ENCODE measurements at regions not wholly inside any gene's neighbourhood (a gene's known extent, or its start where the extent isn't known, plus 50 kb on each side); places are given as distances from the start of the nearest gene placed in this dataset.

- no peaks in the 10 kb centered on the region for H3K27me3 ChIP-seq
- no peaks in the 10 kb centered on the region for H3K36me3 ChIP-seq
- TF ChIP-seq CTCF (IDR thresholded peaks at IDR 0.05; ENCODE audit: low read depth, low read length) = no peak
- H3K4me1 ChIP-seq (ENCODE audit: low read depth) = no peaks in the 10 kb centered on the region
- no peak overlapping the region for H3K4me3 ChIP-seq
- DNase-seq (ENCODE audit: low read depth in 1 of 2, low spot score in 1 of 2) = no peak
- no peak overlapping the region for H3K27ac ChIP-seq
- H3K9me3 ChIP-seq (ENCODE audit: low read depth) = no peaks in the 10 kb centered on the region
Observed at GRCh38 chr10:8539056-8539455, 484.6 kb downstream of the GATA3 start.

- no peak overlapping the region for H3K4me3 ChIP-seq
- TF ChIP-seq CTCF (IDR thresholded peaks at IDR 0.05; ENCODE audit: low read depth, low read length) = no peak
- no peaks in the 10 kb centered on the region for H3K36me3 ChIP-seq
- no peaks in the 10 kb centered on the region for H3K4me1 ChIP-seq (ENCODE audit: low read depth)
- DNase-seq (ENCODE audit: low read depth in 1 of 2, low spot score in 1 of 2) = no peak
- no peak overlapping the region for H3K27ac ChIP-seq
- H3K9me3 ChIP-seq (ENCODE audit: low read depth) = no peaks in the 10 kb centered on the region
- H3K27me3 ChIP-seq = no peaks in the 10 kb centered on the region
Observed at GRCh38 chr10:8543361-8544056, 489.0 kb downstream of the GATA3 start.

DNA sequence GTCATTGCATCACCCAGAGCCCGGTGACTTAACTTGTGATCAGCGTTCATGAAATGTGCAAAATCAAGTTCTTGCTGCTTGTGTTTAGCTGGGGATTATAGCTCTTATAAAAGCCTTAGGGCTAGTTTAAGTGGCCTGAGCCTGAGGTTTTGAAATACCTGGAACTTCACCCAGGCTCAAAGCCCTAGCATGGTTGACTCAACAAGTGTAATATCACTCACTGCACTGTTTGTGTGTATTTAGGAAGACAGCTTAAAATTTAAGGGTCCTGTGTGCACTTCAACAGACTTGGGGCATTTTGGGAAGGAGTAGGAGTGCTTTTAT lies 489.5 kb downstream of the GATA3 start:
- Histone ChIP-seq H3K4me3 (no peak overlapping the region), H3K27ac (no peak overlapping the region), H3K27me3 (no peaks in the 10 kb centered on the region), H3K4me1 (ENCODE audit: low read depth) (no peaks in the 10 kb centered on the region), H3K36me3 (no peaks in the 10 kb centered on the region), H3K9me3 (ENCODE audit: low read depth) (no peaks in the 10 kb centered on the region)
- TF ChIP-seq CTCF (IDR thresholded peaks at IDR 0.05; ENCODE audit: low read depth, low read length) = no peak
- no peak for DNase-seq (ENCODE audit: low read depth in 1 of 2, low spot score in 1 of 2)

GRCh38 chr10:8544500-8544899 lies 490.0 kb downstream of the GATA3 start:
- DNase-seq (ENCODE audit: low read depth in 1 of 2, low spot score in 1 of 2) = no peak
- no peak for TF ChIP-seq CTCF (IDR thresholded peaks at IDR 0.05; ENCODE audit: low read depth, low read length)
- H3K27ac ChIP-seq = no peak overlapping the region
- H3K4me1 ChIP-seq (ENCODE audit: low read depth) = no peaks in the 10 kb centered on the region
- no peaks in the 10 kb centered on the region for H3K27me3 ChIP-seq
- no peak overlapping the region for H3K4me3 ChIP-seq
- H3K9me3 ChIP-seq (ENCODE audit: low read depth) = no peaks in the 10 kb centered on the region
- H3K36me3 ChIP-seq = no peaks in the 10 kb centered on the region

DNA sequence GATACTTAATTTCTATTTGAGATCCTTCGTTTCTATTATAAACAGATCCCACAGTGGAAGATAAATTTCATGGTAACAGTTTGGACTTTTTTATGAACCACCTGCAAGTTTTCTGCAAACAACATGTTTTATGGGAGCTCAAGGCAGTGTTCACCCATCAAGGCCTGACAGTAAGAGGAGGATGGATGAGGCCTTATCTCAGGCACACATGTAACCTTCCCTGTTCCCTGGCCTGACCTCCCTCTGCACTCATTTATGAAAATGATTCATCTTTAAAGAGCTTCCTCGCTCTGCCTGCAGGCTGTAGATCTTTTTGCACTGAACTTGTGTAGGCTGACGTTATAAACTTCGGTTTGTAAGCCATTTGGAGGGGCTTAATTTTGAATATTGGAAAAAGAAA lies 500.1 kb downstream of the GATA3 start:
- Histone ChIP-seq H3K27ac (no peak overlapping the region), H3K36me3 (no peaks in the 10 kb centered on the region), H3K9me3 (ENCODE audit: low read depth) (no peaks in the 10 kb centered on the region), H3K27me3 (no peaks in the 10 kb centered on the region), H3K4me1 (ENCODE audit: low read depth) (no peaks in the 10 kb centered on the region), H3K4me3 (no peak overlapping the region)
- DNase-seq (ENCODE audit: low read depth in 1 of 2, low spot score in 1 of 2) = no peak
- TF ChIP-seq CTCF (IDR thresholded peaks at IDR 0.05; ENCODE audit: low read depth, low read length) = no peak

- no peak for TF ChIP-seq CTCF (IDR thresholded peaks at IDR 0.05; ENCODE audit: low read depth, low read length)
- no peak overlapping the region for H3K27ac ChIP-seq
- no peak overlapping the region for H3K4me3 ChIP-seq
- no peaks in the 10 kb centered on the region for H3K9me3 ChIP-seq (ENCODE audit: low read depth)
- H3K27me3 ChIP-seq = no peaks in the 10 kb centered on the region
- H3K36me3 ChIP-seq = no peaks in the 10 kb centered on the region
- no peaks in the 10 kb centered on the region for H3K4me1 ChIP-seq (ENCODE audit: low read depth)
- no peak for DNase-seq (ENCODE audit: low read depth in 1 of 2, low spot score in 1 of 2)
Observed at GRCh38 chr10:8556321-8556720, 501.8 kb downstream of the GATA3 start.
